ENCODE measurements at regions not wholly inside any gene's neighbourhood (a gene's known extent, or its start where the extent isn't known, plus 50 kb on each side); places are given as distances from the start of the nearest gene placed in this dataset.
"Not testable (repeated sequence)": the region's sequence is repeated elsewhere in the genome, so short reads cannot be mapped to it uniquely, and the experiment has no call there.

GRCh38 chr10:100651099-100651498 lies 94.3 kb upstream of the PAX2 start:
- H3K36me3 ChIP-seq (ENCODE audit: control insufficient read depth in 2 of 3, insufficient read depth in 3 of 3, low read length in 3 of 3); H3K27ac ChIP-seq (ENCODE audit: low read depth, low read length); ATAC-seq; H3K4me3 Mint-ChIP-seq; H3K27ac Mint-ChIP-seq; H3K4me3 ChIP-seq (ENCODE audit: low read length); H3K9me3 ChIP-seq (ENCODE audit: control insufficient read depth in 2 of 3, low read length in 3 of 3); DNase-seq; POLR2A ChIA-PET; H3K9me3 Mint-ChIP-seq; CTCF ChIA-PET: not testable (repeated sequence)
- peaks cover 61 to 80% (median 75%) of the 10 kb centered on the region in 5 donors for H3K27me3 Mint-ChIP-seq
- Histone ChIP-seq H3K27me3 (ENCODE audit: control insufficient read depth in 2 of 2, insufficient read depth in 2 of 2, low read length in 2 of 2) (peaks cover 19 to 30% of the 10 kb centered on the region in 2 donors), H3K4me1 (ENCODE audit: control insufficient read depth in 2 of 2, insufficient read depth in 2 of 2, low read length in 2 of 2) (peaks cover 4 to 16% of the 10 kb centered on the region in 2 donors)
- H3K36me3 Mint-ChIP-seq: peaks cover 0 to 11% (median 3%) of the 10 kb centered on the region in 5 donors
- peaks cover 18 to 29% (median 24%) of the 10 kb centered on the region in 7 donors for H3K4me1 Mint-ChIP-seq
- intact Hi-C loops (cut with micrococcal nuclease): loop anchor here in 1 of 2 donors (10.0 kb wide), 2 partner anchors 474 to 574 kb away; partner anchors contain the start of gene LBX1

DNA sequence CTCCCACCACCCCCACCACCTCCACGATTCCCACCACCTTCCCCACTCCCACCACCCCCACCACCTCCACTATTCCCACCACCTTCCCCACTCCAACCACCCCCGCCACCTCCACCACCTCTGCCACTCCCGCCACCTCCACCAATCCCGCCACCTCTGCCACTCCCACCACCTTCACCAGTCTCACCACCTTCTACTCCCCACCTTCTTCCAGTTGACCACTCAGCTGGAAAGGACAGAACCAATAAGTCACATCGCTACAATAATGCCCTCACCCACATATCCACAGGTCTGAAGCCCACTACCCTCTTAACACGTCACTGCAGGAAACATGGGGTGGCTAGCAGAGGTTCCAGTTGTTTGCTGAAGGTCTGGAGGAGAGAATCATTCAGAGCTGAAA lies 93.5 kb upstream of the PAX2 start:
- peaks cover 4 to 16% of the 10 kb centered on the region in 2 donors for H3K4me1 ChIP-seq (ENCODE audit: control insufficient read depth in 2 of 2, insufficient read depth in 2 of 2, low read length in 2 of 2)
- H3K9me3 Mint-ChIP-seq: peaks cover 0 to 3% (median 0%) of the 10 kb centered on the region in 11 donors
- no peak overlapping the region for H3K27ac Mint-ChIP-seq
- no peaks in the 10 kb centered on the region for H3K36me3 ChIP-seq (ENCODE audit: control insufficient read depth in 2 of 3, insufficient read depth in 3 of 3, low read length in 3 of 3)
- no peak overlapping the region for H3K4me3 ChIP-seq (ENCODE audit: low read length)
- H3K4me3 Mint-ChIP-seq: no peak overlapping the region
- no peaks in the 10 kb centered on the region for H3K9me3 ChIP-seq (ENCODE audit: control insufficient read depth in 2 of 3, low read length in 3 of 3)
- H3K27me3 Mint-ChIP-seq: peaks cover 58 to 73% (median 69%) of the 10 kb centered on the region in 5 donors
- ChIA-PET POLR2A (no interaction called here), CTCF (no interaction called here)
- H3K27me3 ChIP-seq (ENCODE audit: control insufficient read depth in 2 of 2, insufficient read depth in 2 of 2, low read length in 2 of 2): peaks cover 19 to 27% of the 10 kb centered on the region in 2 donors
- H3K4me1 Mint-ChIP-seq: peaks cover 18 to 30% (median 24%) of the 10 kb centered on the region in 7 donors
- no peak overlapping the region for H3K27ac ChIP-seq (ENCODE audit: low read depth, low read length)
- intact Hi-C loops (cut with micrococcal nuclease): loop anchor here in 1 of 2 donors (10.0 kb wide), 2 partner anchors 473 to 573 kb away; partner anchors contain the start of gene LBX1
- DNase-seq: no peak
- no peak for ATAC-seq
- peaks cover 0 to 11% (median 3%) of the 10 kb centered on the region in 5 donors for H3K36me3 Mint-ChIP-seq

DNA sequence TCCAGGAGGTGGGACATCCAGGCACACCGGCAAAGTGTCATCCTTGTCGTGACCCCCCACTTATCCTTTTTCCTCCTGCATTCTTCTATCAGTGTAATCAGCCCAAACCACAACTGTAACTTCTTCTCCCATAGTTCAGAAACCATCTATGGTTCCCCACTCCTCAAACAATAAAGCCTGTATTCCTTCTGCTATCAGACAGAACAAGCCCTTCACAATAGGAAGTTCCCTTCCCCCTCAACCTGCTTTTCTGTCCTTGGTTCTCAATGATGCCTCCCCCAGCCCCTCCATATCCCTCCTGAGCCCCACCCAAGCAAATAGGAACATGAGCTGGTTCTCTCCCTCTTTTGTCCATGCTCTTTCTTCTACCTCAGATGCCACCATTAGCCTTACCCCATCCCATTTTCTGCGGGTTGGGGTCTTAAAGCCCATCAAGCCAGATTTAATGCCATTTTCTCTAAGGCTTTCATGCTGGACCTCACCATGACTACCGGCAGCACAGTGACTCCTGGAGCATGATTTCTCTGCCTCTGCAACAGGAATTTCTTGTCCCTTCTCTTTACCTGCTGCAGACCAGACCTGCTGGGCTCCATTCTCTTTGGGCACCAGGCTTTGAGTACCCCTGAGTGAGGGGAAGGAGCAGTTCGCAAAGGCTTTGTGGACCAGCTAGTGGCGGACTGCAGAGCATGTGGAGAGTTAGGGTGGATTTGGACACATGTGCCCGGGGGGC lies 92.8 kb upstream of the PAX2 start:
- Mint-ChIP-seq H3K27ac (peak overlapping the region in 1 of 9 donors; percentile 24), H3K4me1 (peaks cover 18 to 35% (median 28%) of the 10 kb centered on the region in 7 donors), H3K27me3 (peaks cover 65 to 74% (median 72%) of the 10 kb centered on the region in 5 donors), H3K9me3 (peaks cover 0 to 5% (median 0%) of the 10 kb centered on the region in 11 donors), H3K4me3 (peak overlapping the region in 3 of 10 donors; percentile 2 to 63 (median 8)), H3K36me3 (peaks cover 0 to 15% (median 3%) of the 10 kb centered on the region in 5 donors)
- Histone ChIP-seq H3K4me1 (ENCODE audit: control insufficient read depth in 2 of 2, insufficient read depth in 2 of 2, low read length in 2 of 2) (peaks cover 4 to 16% of the 10 kb centered on the region in 2 donors), H3K27me3 (ENCODE audit: control insufficient read depth in 2 of 2, insufficient read depth in 2 of 2, low read length in 2 of 2) (peaks cover 19 to 27% of the 10 kb centered on the region in 2 donors), H3K4me3 (ENCODE audit: low read length) (no peak overlapping the region), H3K36me3 (ENCODE audit: control insufficient read depth in 2 of 3, insufficient read depth in 3 of 3, low read length in 3 of 3) (no peaks in the 10 kb centered on the region), H3K27ac (ENCODE audit: low read depth, low read length) (no peak overlapping the region), H3K9me3 (ENCODE audit: control insufficient read depth in 2 of 3, low read length in 3 of 3) (no peaks in the 10 kb centered on the region)
- intact Hi-C loops (cut with micrococcal nuclease): loop anchor here in 1 of 2 donors (10.0 kb wide), 2 partner anchors 472 to 572 kb away; partner anchors contain the start of gene LBX1
- ATAC-seq (no peak), DNase-seq (no peak)
- ChIA-PET CTCF (no interaction called here), POLR2A (no interaction called here)

DNA sequence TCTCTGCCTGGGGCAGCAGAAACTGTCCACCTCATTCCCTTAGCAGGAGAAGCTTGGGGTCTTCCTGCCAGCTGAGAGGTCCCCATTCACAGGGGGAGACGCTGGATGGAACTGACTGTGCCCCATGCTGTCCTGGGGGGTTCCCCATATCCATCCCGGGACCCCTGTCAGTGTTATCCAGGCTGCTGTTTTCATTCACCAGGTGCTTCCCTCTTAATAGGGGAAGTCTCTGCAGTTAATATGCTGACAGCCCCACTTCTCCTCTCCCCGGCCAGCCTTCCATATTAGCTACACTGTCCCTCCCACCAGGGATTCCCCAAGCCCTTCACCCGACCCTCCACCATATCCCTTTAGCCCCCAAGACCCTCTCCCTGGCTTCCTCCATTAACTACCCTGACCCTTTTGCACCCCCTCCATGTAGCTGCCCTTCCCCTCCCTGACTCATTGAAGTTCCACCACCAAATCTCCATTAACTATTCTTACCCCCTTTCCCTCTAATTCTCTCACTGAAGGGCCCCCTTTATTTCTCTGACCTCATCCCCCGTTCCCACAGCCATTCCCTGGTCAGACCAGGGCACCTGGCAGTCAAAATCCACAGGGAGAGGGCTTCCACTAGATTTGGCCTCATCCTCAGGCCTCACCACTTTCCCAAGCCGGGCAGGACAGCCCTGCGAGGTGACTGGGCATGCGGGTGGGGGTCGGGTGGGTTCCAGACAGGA lies 92.0 kb upstream of the PAX2 start:
- ATAC-seq (no peak), DNase-seq (no peak)
- Histone ChIP-seq H3K4me3 (ENCODE audit: low read length) (no peak overlapping the region), H3K27me3 (ENCODE audit: control insufficient read depth in 2 of 2, insufficient read depth in 2 of 2, low read length in 2 of 2) (peaks cover 19 to 27% of the 10 kb centered on the region in 2 donors), H3K9me3 (ENCODE audit: control insufficient read depth in 2 of 3, low read length in 3 of 3) (no peaks in the 10 kb centered on the region), H3K36me3 (ENCODE audit: control insufficient read depth in 2 of 3, insufficient read depth in 3 of 3, low read length in 3 of 3) (no peaks in the 10 kb centered on the region), H3K27ac (ENCODE audit: low read depth, low read length) (no peak overlapping the region), H3K4me1 (ENCODE audit: control insufficient read depth in 2 of 2, insufficient read depth in 2 of 2, low read length in 2 of 2) (peaks cover 4 to 16% of the 10 kb centered on the region in 2 donors)
- Mint-ChIP-seq H3K4me3 (peak overlapping the region; percentile 16 to 92 (median 76)), H3K9me3 (peaks cover 0 to 6% (median 0%) of the 10 kb centered on the region in 11 donors), H3K4me1 (peaks cover 18 to 35% (median 28%) of the 10 kb centered on the region in 7 donors), H3K36me3 (peaks cover 0 to 15% (median 3%) of the 10 kb centered on the region in 5 donors), H3K27me3 (peaks cover 67 to 76% (median 76%) of the 10 kb centered on the region in 5 donors), H3K27ac (peak overlapping the region in 1 of 9 donors; percentile 41)
- POLR2A ChIA-PET: no interaction called here
- CTCF ChIA-PET: no interaction called here
- intact Hi-C loops (cut with micrococcal nuclease): loop anchor here in 1 of 2 donors (10.0 kb wide), 2 partner anchors 471 to 571 kb away; partner anchors contain the start of gene LBX1

DNA sequence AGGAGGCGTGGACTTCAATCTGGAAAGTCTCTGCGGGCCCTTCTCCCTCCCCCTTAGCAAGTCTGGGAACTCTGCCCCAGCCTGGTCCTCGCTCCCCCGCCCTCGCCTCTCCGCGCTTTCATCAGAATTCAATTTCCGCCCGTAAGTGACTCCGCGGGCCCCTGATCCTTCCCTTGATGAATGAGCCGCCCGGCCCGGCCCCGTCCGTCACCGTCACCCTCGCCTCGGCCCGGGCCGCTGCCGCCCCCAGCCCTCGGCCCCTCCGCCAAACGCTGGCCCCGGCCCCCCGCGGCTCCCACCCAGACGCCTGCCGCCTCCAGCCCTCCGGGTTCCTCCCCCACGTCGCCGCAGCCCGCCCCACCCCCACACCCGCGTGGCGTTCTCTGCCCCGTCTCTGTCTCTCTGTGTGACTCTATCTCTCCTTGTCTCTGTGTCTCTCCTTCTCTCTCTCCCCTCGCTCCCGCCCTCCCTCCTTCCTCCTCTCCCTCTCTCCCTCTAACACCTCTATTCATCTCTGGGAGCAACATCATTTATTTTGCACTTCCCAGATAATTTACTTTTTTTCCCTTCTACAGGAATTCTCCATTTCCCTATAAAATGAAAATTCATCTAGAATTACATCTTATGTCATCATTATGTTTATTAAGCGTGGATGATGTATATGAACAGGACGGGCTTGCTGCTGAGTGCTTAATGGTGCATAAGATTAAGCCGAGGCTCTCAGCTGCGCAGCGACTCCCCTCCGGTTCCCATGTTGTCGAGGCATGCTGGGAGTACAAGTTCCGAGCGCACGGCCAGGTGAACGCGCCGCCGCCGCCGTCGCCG lies 91.2 kb upstream of the PAX2 start:
- peak; percentile 28 for ATAC-seq
- Mint-ChIP-seq H3K27me3 (peaks cover 68 to 76% (median 75%) of the 10 kb centered on the region in 5 donors), H3K27ac (no peak overlapping the region), H3K36me3 (peaks cover 0 to 15% (median 5%) of the 10 kb centered on the region in 5 donors), H3K4me3 (peak overlapping the region; percentile 64 to 92 (median 85)), H3K4me1 (peaks cover 18 to 35% (median 27%) of the 10 kb centered on the region in 7 donors), H3K9me3 (peaks cover 0 to 6% (median 0%) of the 10 kb centered on the region in 11 donors)
- H3K27ac ChIP-seq (ENCODE audit: low read depth, low read length): no peak overlapping the region
- peaks cover 19 to 27% of the 10 kb centered on the region in 2 donors for H3K27me3 ChIP-seq (ENCODE audit: control insufficient read depth in 2 of 2, insufficient read depth in 2 of 2, low read length in 2 of 2)
- CTCF ChIA-PET: no interaction called here
- no peaks in the 10 kb centered on the region for H3K36me3 ChIP-seq (ENCODE audit: control insufficient read depth in 2 of 3, insufficient read depth in 3 of 3, low read length in 3 of 3)
- intact Hi-C loops (cut with micrococcal nuclease): loop anchor here in 1 of 2 donors (10.0 kb wide), 2 partner anchors 471 to 571 kb away; partner anchors contain the start of gene LBX1
- no peaks in the 10 kb centered on the region for H3K9me3 ChIP-seq (ENCODE audit: control insufficient read depth in 2 of 3, low read length in 3 of 3)
- H3K4me1 ChIP-seq (ENCODE audit: control insufficient read depth in 2 of 2, insufficient read depth in 2 of 2, low read length in 2 of 2): peaks cover 4 to 16% of the 10 kb centered on the region in 2 donors
- POLR2A ChIA-PET: no interaction called here
- DNase-seq: peak in 1 of 9 donors; percentile 36
- H3K4me3 ChIP-seq (ENCODE audit: low read length): no peak overlapping the region

All from naive thymus-derived CD4-positive, alpha-beta T cell (primary cell).